ENCODE measurements at regions not wholly inside any gene's neighbourhood (a gene's known extent, or its start where the extent isn't known, plus 50 kb on each side); places are given as distances from the start of the nearest gene placed in this dataset.
"Not testable (repeated sequence)": the region's sequence is repeated elsewhere in the genome, so short reads cannot be mapped to it uniquely, and the experiment has no call there.

DNA sequence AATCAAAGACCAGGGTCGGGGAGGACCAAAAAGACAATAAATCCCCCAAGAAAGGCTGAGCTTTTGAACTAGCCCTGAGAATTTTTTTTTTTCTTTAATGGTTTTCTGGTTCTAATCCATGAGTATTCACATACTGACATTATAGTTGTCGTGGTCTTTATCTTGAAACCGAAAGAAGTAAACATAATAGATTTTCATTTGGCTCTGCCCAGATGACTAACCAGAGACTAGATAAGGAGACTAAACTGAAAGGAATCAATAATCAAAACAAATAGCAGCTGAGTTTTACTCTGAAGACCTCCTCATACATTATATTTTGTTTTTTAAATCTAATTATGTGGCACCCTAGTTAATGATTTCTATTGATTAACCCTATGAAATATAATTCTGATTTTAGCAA is 381.4 kb downstream of the CNTN3 start:
- DNase-seq: no peak
- Histone ChIP-seq H3K4me3 (no peak overlapping the region), H3K27me3 (ENCODE audit: low read depth) (no peaks in the 10 kb centered on the region), H3K36me3 (no peaks in the 10 kb centered on the region), H3K27ac (replicated peaks) (no peak overlapping the region), H3K9me3 (replicated peaks) (peaks cover 8% of the 10 kb centered on the region), H3K4me1 (no peaks in the 10 kb centered on the region)
- TF ChIP-seq, protein P1, sequence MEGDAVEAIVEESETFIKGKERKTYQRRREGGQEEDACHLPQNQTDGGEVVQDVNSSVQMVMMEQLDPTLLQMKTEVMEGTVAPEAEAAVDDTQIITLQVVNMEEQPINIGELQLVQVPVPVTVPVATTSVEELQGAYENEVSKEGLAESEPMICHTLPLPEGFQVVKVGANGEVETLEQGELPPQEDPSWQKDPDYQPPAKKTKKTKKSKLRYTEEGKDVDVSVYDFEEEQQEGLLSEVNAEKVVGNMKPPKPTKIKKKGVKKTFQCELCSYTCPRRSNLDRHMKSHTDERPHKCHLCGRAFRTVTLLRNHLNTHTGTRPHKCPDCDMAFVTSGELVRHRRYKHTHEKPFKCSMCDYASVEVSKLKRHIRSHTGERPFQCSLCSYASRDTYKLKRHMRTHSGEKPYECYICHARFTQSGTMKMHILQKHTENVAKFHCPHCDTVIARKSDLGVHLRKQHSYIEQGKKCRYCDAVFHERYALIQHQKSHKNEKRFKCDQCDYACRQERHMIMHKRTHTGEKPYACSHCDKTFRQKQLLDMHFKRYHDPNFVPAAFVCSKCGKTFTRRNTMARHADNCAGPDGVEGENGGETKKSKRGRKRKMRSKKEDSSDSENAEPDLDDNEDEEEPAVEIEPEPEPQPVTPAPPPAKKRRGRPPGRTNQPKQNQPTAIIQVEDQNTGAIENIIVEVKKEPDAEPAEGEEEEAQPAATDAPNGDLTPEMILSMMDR (IDR thresholded peaks at IDR 0.05; ENCODE audit: borderline replicate concordance): no peak
- intact Hi-C loops (cut with micrococcal nuclease): no loop called here

DNA sequence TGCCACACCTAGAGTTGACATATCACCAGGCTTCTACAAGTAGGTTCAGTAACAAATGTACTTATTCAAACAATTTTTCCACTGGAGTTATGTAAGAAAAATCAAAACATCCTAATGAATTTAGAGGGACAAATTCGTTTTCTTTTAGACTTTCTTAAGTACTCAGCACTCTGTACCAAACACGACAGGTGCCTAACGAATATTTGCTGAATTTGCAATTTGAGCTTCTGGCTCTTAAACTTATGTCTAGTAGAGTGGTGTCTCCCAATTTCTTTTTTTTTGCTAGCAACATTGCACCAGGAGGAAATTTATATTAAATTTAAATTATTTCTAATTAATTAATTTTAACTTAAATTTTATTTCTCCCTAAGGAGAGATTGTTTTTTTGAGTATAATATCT is 397.0 kb downstream of the CNTN3 start:
- Histone ChIP-seq H3K4me3 (no peak overlapping the region), H3K9me3 (replicated peaks) (no peaks in the 10 kb centered on the region), H3K4me1 (no peaks in the 10 kb centered on the region), H3K27me3 (ENCODE audit: low read depth) (no peaks in the 10 kb centered on the region), H3K36me3 (no peaks in the 10 kb centered on the region), H3K27ac (replicated peaks) (no peak overlapping the region)
- TF ChIP-seq, protein P1 (IDR thresholded peaks at IDR 0.05; ENCODE audit: borderline replicate concordance): no peak
- intact Hi-C loops (cut with micrococcal nuclease): no loop called here
- no peak for DNase-seq

DNA sequence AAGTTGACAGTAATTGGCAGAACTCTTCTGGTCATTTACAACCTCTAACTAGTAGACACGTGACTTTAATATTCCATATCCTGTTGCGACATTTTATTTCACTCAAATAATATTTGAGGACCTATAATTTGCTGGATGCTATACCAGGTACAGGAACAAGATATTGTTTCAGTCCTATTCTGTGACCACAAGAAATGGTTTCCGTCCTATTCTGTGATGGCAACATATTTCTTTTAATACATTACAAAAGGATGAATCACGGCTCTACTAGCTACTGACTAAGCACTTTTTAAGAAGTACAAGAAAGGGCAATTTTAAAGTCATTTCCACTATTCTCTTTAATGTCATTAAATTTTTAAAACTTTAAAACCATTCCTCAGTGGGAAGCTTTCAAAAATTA is 400.2 kb downstream of the CNTN3 start:
- intact Hi-C loops (cut with micrococcal nuclease): no loop called here
- TF ChIP-seq, protein P1 (IDR thresholded peaks at IDR 0.05; ENCODE audit: borderline replicate concordance): no peak
- DNase-seq: no peak
- H3K36me3 ChIP-seq: no peaks in the 10 kb centered on the region
- no peak overlapping the region for H3K4me3 ChIP-seq
- H3K27ac ChIP-seq (replicated peaks): no peak overlapping the region
- H3K27me3 ChIP-seq (ENCODE audit: low read depth): no peaks in the 10 kb centered on the region
- no peaks in the 10 kb centered on the region for H3K4me1 ChIP-seq
- H3K9me3 ChIP-seq (replicated peaks): no peaks in the 10 kb centered on the region

DNA sequence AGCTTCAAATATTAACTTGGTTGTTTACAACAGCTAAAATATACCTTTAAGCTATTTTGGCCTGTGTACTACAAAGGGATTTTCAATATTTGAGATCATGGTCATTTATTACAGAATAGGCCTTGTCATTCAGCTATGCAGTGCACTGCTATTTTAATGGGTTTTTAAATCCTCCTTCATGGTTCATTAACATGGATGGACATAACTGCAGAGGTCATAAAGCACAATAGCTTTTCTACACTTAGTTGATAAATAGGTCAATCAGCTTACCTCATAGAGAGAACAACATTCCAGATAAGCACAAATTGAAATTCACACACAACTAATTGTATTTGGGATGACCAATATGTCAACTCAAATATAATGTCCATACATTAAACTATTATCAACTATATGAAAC is 403.7 kb downstream of the CNTN3 start:
- no peak for DNase-seq
- Histone ChIP-seq H3K4me1 (no peaks in the 10 kb centered on the region), H3K27me3 (ENCODE audit: low read depth) (no peaks in the 10 kb centered on the region), H3K36me3 (no peaks in the 10 kb centered on the region), H3K27ac (replicated peaks) (no peak overlapping the region), H3K9me3 (replicated peaks) (no peaks in the 10 kb centered on the region), H3K4me3 (no peak overlapping the region)
- TF ChIP-seq, protein P1 (IDR thresholded peaks at IDR 0.05; ENCODE audit: borderline replicate concordance): no peak
- intact Hi-C loops (cut with micrococcal nuclease): no loop called here

DNA sequence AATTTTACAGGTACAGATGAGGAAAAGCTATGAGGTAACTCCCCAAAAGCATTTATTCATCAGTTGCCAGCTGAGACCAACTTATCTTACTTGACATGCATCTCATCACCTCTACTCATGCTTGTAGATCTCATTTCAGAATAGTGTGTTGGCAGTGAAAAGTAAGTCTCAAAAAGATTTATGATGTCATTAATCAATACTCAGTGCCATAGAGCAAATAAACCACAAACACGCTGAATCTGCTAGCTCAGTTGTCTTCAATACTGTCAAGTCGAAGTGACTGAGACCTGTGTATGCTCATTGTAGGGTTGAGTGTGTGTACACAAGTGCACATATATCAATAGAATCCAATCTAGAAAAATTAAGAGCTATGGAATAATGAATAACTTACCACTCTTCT is 413.5 kb downstream of the CNTN3 start:
- TF ChIP-seq, protein P1 (IDR thresholded peaks at IDR 0.05; ENCODE audit: borderline replicate concordance): no peak
- intact Hi-C loops (cut with micrococcal nuclease): no loop called here
- DNase-seq: no peak
- Histone ChIP-seq H3K4me3 (no peak overlapping the region), H3K36me3 (no peaks in the 10 kb centered on the region), H3K9me3 (replicated peaks) (no peaks in the 10 kb centered on the region), H3K27ac (replicated peaks) (no peak overlapping the region), H3K27me3 (ENCODE audit: low read depth) (peaks cover 10% of the 10 kb centered on the region), H3K4me1 (no peaks in the 10 kb centered on the region)

DNA sequence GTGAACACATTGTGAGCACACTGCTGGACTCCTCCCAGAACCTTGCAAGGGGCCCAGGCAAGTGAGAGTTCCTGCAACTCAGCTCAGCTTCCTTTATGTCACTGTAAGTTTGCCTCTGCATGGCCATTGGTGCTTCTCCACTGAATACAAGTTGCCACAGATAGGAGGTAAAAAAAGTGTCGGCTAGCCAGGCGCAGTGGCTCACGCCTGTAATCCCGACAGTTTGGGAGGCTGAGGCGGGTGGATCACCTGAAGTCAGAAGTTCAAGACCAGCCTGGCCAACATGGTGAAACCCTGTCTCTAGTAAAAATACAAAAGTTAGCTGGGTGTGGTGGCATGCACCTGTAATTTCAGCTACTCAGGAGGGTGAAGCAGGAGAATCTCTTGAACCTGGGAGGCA is 435.8 kb downstream of the CNTN3 start:
- H3K27me3 ChIP-seq (ENCODE audit: low read depth); intact Hi-C loops (cut with micrococcal nuclease); DNase-seq; H3K4me3 ChIP-seq; H3K27ac ChIP-seq (replicated peaks); H3K36me3 ChIP-seq; H3K4me1 ChIP-seq: not testable (repeated sequence)
- peaks cover 11% of the 10 kb centered on the region for H3K9me3 ChIP-seq (replicated peaks)

Measured in left ventricle myocardium inferior (tissue), 1 donor.